OCI-LY1 (cell line): ENCODE measurements at regions not wholly inside any gene's neighbourhood (a gene's known extent, or its start where the extent isn't known, plus 50 kb on each side); places are given as distances from the start of the nearest gene placed in this dataset.

ENCODE experiments used
- H2AFZ ChIP-seq: fragments of 200-600 bp; sonication (generic), shearing (Covaris generic); 2 replicates; pipeline ENCODE4 v1.6.0; 2014; ENCODE audit warnings: antibody characterized with exemption, mild to moderate bottlenecking, low read length
- H3F3A ChIP-seq: fragments of 200-600 bp; sonication (generic), shearing (Covaris generic); 2 replicates; pipeline ENCODE4 v1.6.0; 2014; ENCODE audit warnings: mild to moderate bottlenecking, antibody characterized with exemption, low read length, moderate library complexity; ENCODE audit not compliant: insufficient read depth
- H3K27ac ChIP-seq: fragments of 200-600 bp; sonication (generic); 2 replicates; pipeline ENCODE4 v1.5.1; 2014; ENCODE audit warnings: low read length, mixed run types, mild to moderate bottlenecking, low read depth; ENCODE audit not compliant: poor library complexity, severe bottlenecking
- H3K27me3 ChIP-seq: fragments of 200-600 bp; sonication (generic); 2 replicates; pipeline ENCODE4 v1.6.0; 2014; ENCODE audit warnings: antibody characterized with exemption, mild to moderate bottlenecking, low read length, moderate library complexity; ENCODE audit not compliant: insufficient read depth
- H3K36me3 ChIP-seq: fragments of 200-600 bp; sonication (generic); 2 replicates; pipeline ENCODE4 v1.6.1; 2014; ENCODE audit warnings: mild to moderate bottlenecking, antibody characterized with exemption, low read length, moderate library complexity, mixed read lengths; ENCODE audit not compliant: insufficient read depth
- H3K4me1 ChIP-seq: fragments of 200-600 bp; sonication (generic); 2 replicates; pipeline ENCODE4 v1.5.1; 2014; ENCODE audit warnings: mild to moderate bottlenecking, low read length, moderate library complexity; ENCODE audit not compliant: insufficient read depth, severe bottlenecking
- H3K4me2 ChIP-seq: fragments of 200-600 bp; sonication (generic), shearing (Covaris generic); 2 replicates; pipeline ENCODE4 v1.6.1; 2014; ENCODE audit warnings: low read length
- H3K4me3 ChIP-seq: fragments of 200-600 bp; sonication (generic); 2 replicates; pipeline ENCODE4 v1.5.1; 2014; ENCODE audit warnings: low read length, low read depth, mild to moderate bottlenecking, mixed read lengths; ENCODE audit not compliant: poor library complexity, severe bottlenecking
- H3K79me2 ChIP-seq: fragments of 200-600 bp; shearing (Covaris generic); 2 replicates; pipeline ENCODE4 v1.6.1; 2016; ENCODE audit warnings: mixed run types, low read length, mixed read lengths; ENCODE audit not compliant: insufficient read depth
- H3K9ac ChIP-seq: fragments of 200-600 bp; sonication (generic), shearing (Covaris generic); 2 replicates; pipeline ENCODE4 v1.6.1; 2014; ENCODE audit warnings: mild to moderate bottlenecking, low read length, mixed read lengths
- H3K9me2 ChIP-seq: fragments of 200-600 bp; sonication (generic), shearing (Covaris generic); 2 replicates; pipeline ENCODE4 v1.6.1; 2014; ENCODE audit warnings: low read depth, mild to moderate bottlenecking, low read length, mixed read lengths
- H3K9me3 ChIP-seq: fragments of 200-600 bp; shearing (Covaris generic); 2 replicates; pipeline ENCODE4 v1.6.1; 2014; ENCODE audit warnings: low read length, mixed read lengths
- H4K20me1 ChIP-seq: fragments of 200-600 bp; sonication (generic), shearing (Covaris generic); 2 replicates; pipeline ENCODE4 v1.6.0; 2016; ENCODE audit warnings: mild to moderate bottlenecking, low read length; ENCODE audit not compliant: insufficient read depth
- CTCF ChIP-seq: fragments of 200-600 bp; sonication (generic), shearing (Covaris generic); IDR thresholded peaks from 2 replicates; pipeline ENCODE4 v1.5.1; 2017; ENCODE audit warnings: mild to moderate bottlenecking, antibody characterized with exemption, low read length, moderate library complexity, mixed read lengths
- EZH2 ChIP-seq: fragments of 200-600 bp; sonication (generic), shearing (Covaris generic); IDR thresholded peaks from 2 replicates; pipeline ENCODE4 v1.8.0; 2017; ENCODE audit warnings: borderline replicate concordance, mixed run types, mild to moderate bottlenecking, antibody characterized with exemption, low read length, moderate library complexity, mixed read lengths

DNA sequence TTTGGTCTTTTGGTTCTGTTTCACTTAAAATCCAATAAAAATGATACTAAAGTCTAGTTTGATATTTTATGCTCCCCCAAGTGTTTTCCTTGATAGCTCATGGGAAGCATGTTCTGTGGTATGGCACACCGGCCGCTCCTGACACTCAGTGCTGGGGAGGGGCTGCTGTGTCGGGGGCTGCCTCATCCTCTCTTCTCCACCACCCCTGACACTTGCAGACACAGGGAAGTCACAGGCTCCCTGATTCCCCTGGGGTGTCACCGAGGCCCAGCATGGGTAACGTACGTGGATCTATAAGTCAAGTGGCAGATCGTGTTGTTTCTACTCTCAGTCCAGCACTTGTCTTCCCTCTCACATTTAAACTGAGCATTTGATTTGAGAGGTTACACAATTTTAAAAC, 508.6 kb downstream of the TNS3 start:
- Histone ChIP-seq H3K36me3 (no peaks in the 10 kb centered on the region), H3K27ac (no peak overlapping the region), H3K9me3 (no peaks in the 10 kb centered on the region), H3K4me3 (no peak overlapping the region), H3K4me1 (no peaks in the 10 kb centered on the region), H3K9ac (no peak overlapping the region), H3K27me3 (no peaks in the 10 kb centered on the region), H3K9me2 (no peaks in the 10 kb centered on the region), H3F3A (no peaks in the 10 kb centered on the region), H4K20me1 (no peaks in the 10 kb centered on the region), H3K4me2 (no peak overlapping the region), H3K79me2 (no peaks in the 10 kb centered on the region), H2AFZ (no peak overlapping the region)
- TF ChIP-seq CTCF (no peak), EZH2 (no peak)

DNA sequence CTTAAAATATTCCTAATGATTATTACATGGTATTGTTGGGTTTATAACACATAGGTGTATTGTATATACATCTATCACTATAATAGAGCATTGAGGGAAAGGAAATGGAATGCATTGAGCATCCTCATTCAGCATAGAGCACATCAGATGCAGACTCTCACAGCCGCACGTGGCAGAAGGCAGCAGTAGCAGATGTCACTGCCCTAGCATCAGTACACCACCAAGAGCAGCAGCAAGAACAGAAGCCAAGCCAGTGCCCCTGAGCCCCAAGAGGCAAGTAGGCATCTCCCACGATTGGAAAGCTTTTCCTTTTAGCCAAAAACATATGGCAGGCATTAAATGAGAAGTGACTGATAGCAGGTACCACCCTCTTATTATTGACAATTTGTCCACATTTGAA, 510.0 kb downstream of the TNS3 start:
- Histone ChIP-seq H3K9me3 (no peaks in the 10 kb centered on the region), H3K4me1 (no peaks in the 10 kb centered on the region), H3K9ac (no peak overlapping the region), H3K27me3 (no peaks in the 10 kb centered on the region), H3K27ac (no peak overlapping the region), H3K36me3 (no peaks in the 10 kb centered on the region), H3K9me2 (no peaks in the 10 kb centered on the region), H3K4me2 (no peak overlapping the region), H4K20me1 (no peaks in the 10 kb centered on the region), H3F3A (no peaks in the 10 kb centered on the region), H3K4me3 (no peak overlapping the region), H2AFZ (no peak overlapping the region), H3K79me2 (no peaks in the 10 kb centered on the region)
- TF ChIP-seq CTCF = no peak

GRCh38 chr7:47069385-47070076, 512.4 kb downstream of the TNS3 start:
- no peaks in the 10 kb centered on the region for H3F3A ChIP-seq
- no peaks in the 10 kb centered on the region for H3K79me2 ChIP-seq
- H3K4me2 ChIP-seq = no peak overlapping the region
- no peak overlapping the region for H3K9ac ChIP-seq
- no peaks in the 10 kb centered on the region for H3K4me1 ChIP-seq
- no peaks in the 10 kb centered on the region for H4K20me1 ChIP-seq
- no peak overlapping the region for H2AFZ ChIP-seq
- H3K9me2 ChIP-seq = no peaks in the 10 kb centered on the region
- TF ChIP-seq CTCF = no peak
- TF ChIP-seq EZH2 = no peak
- H3K27me3 ChIP-seq = no peaks in the 10 kb centered on the region
- no peaks in the 10 kb centered on the region for H3K36me3 ChIP-seq
- H3K9me3 ChIP-seq = no peaks in the 10 kb centered on the region
- no peak overlapping the region for H3K4me3 ChIP-seq
- H3K27ac ChIP-seq = no peak overlapping the region
